ENCODE measurements at regions not wholly inside any gene's neighbourhood (a gene's known extent, or its start where the extent isn't known, plus 50 kb on each side); places are given as distances from the start of the nearest gene placed in this dataset.

- ATAC-seq (no peak), DNase-seq (no peak)
- TF ChIP-seq, protein P1, sequence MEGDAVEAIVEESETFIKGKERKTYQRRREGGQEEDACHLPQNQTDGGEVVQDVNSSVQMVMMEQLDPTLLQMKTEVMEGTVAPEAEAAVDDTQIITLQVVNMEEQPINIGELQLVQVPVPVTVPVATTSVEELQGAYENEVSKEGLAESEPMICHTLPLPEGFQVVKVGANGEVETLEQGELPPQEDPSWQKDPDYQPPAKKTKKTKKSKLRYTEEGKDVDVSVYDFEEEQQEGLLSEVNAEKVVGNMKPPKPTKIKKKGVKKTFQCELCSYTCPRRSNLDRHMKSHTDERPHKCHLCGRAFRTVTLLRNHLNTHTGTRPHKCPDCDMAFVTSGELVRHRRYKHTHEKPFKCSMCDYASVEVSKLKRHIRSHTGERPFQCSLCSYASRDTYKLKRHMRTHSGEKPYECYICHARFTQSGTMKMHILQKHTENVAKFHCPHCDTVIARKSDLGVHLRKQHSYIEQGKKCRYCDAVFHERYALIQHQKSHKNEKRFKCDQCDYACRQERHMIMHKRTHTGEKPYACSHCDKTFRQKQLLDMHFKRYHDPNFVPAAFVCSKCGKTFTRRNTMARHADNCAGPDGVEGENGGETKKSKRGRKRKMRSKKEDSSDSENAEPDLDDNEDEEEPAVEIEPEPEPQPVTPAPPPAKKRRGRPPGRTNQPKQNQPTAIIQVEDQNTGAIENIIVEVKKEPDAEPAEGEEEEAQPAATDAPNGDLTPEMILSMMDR (IDR thresholded peaks at IDR 0.05) = no peak
- H3K4me1 ChIP-seq = no peaks in the 10 kb centered on the region
- H3K27ac ChIP-seq = no peak overlapping the region
- H3K9me3 ChIP-seq = no peaks in the 10 kb centered on the region
- intact Hi-C loops (cut with DNase I) = no loop called here
- no peaks in the 10 kb centered on the region for H3K36me3 ChIP-seq
- no peaks in the 10 kb centered on the region for H3K27me3 ChIP-seq (ENCODE audit: low read depth)
- no peak overlapping the region for H3K4me3 ChIP-seq
Measured at GRCh38 chr2:156901373-156902031, 356.0 kb upstream of the GALNT5 start.

- intact Hi-C loops (cut with DNase I) = no loop called here
- no peaks in the 10 kb centered on the region for H3K36me3 ChIP-seq
- TF ChIP-seq, protein P1 (IDR thresholded peaks at IDR 0.05) = no peak
- no peaks in the 10 kb centered on the region for H3K27me3 ChIP-seq (ENCODE audit: low read depth)
- H3K9me3 ChIP-seq = no peaks in the 10 kb centered on the region
- DNase-seq (no peak), ATAC-seq (no peak)
- no peaks in the 10 kb centered on the region for H3K4me1 ChIP-seq
- H3K27ac ChIP-seq = no peak overlapping the region
- no peak overlapping the region for H3K4me3 ChIP-seq
Measured at GRCh38 chr2:156903335-156903734, 354.2 kb upstream of the GALNT5 start.

- TF ChIP-seq, protein P1 (IDR thresholded peaks at IDR 0.05) = no peak
- DNase-seq (no peak), ATAC-seq (no peak)
- Histone ChIP-seq H3K36me3 (no peaks in the 10 kb centered on the region), H3K27ac (no peak overlapping the region), H3K4me3 (no peak overlapping the region), H3K4me1 (no peaks in the 10 kb centered on the region), H3K27me3 (ENCODE audit: low read depth) (no peaks in the 10 kb centered on the region), H3K9me3 (no peaks in the 10 kb centered on the region)
- intact Hi-C loops (cut with DNase I) = no loop called here
Measured at GRCh38 chr2:156907806-156908205, 349.7 kb upstream of the GALNT5 start.

DNA sequence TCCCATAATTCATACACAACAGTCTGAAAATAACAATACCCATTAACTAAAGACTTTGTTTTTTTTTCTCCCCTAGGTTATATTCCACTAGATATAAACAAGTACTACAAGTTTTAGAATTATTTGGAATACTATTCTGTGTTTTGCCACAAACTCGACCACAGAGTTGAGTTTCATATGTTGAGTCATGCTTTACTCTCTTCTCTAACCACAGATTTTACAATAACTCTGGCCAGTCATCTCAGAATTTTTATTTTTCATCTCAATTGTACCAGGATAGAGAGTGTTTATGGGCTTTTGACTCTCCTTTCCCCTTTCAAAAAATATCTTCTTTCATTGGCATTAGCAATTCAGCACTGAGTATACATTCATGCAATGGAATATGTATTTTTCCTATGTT is 348.7 kb upstream of the GALNT5 start:
- Histone ChIP-seq H3K4me3 (no peak overlapping the region), H3K9me3 (no peaks in the 10 kb centered on the region), H3K27me3 (ENCODE audit: low read depth) (no peaks in the 10 kb centered on the region), H3K4me1 (no peaks in the 10 kb centered on the region), H3K36me3 (no peaks in the 10 kb centered on the region), H3K27ac (no peak overlapping the region)
- TF ChIP-seq, protein P1 (IDR thresholded peaks at IDR 0.05) = no peak
- intact Hi-C loops (cut with DNase I) = no loop called here
- no peak for ATAC-seq
- DNase-seq = no peak

- no peaks in the 10 kb centered on the region for H3K9me3 ChIP-seq
- ATAC-seq (no peak), DNase-seq (no peak)
- intact Hi-C loops (cut with DNase I) = no loop called here
- H3K27me3 ChIP-seq (ENCODE audit: low read depth) = no peaks in the 10 kb centered on the region
- no peak overlapping the region for H3K4me3 ChIP-seq
- H3K4me1 ChIP-seq = no peaks in the 10 kb centered on the region
- no peaks in the 10 kb centered on the region for H3K36me3 ChIP-seq
- TF ChIP-seq, protein P1 (IDR thresholded peaks at IDR 0.05) = no peak
- no peak overlapping the region for H3K27ac ChIP-seq
Measured at GRCh38 chr2:156909983-156910382, 347.5 kb upstream of the GALNT5 start.

Data from lower lobe of right lung (tissue), 2 donors.